Kidney (tissue), 10 donors: ENCODE measurements at regions not wholly inside any gene's neighbourhood (a gene's known extent, or its start where the extent isn't known, plus 50 kb on each side); places are given as distances from the start of the nearest gene placed in this dataset.
"Not testable (repeated sequence)": the region's sequence is repeated elsewhere in the genome, so short reads cannot be mapped to it uniquely, and the experiment has no call there.

Experiments used
- DNase-seq, 5 donors: peaks; one replicate each; pipeline ENCODE4 v3.0.0-alpha.2; 2013 to 2020
- FAIRE-seq: peaks from 2 replicates; lab custom pipeline; 2012; peaks lifted over from hg19 to GRCh38; lab: Jason Lieb, UNC
- H3K27ac ChIP-seq, 2 donors: one replicate each; pipeline ENCODE4 v1.7.0; 2013; ENCODE audit warnings: low read depth in 2 of 2, low read length in 2 of 2, inconsistent platforms in 1 of 2
- H3K27me3 ChIP-seq: one replicate; pipeline ENCODE4 v1.7.1; 2013; ENCODE audit warnings: low read length, inconsistent platforms; ENCODE audit not compliant: control insufficient read depth, insufficient read depth
- H3K36me3 ChIP-seq, 3 donors: one replicate each; pipeline versions ENCODE4 v1.7.0 to v1.7.1; 2013; ENCODE audit warnings: low read length in 3 of 3, control low read depth in 1 of 3, inconsistent platforms in 1 of 3; ENCODE audit not compliant: insufficient read depth in 3 of 3, control insufficient read depth in 2 of 3
- H3K4me1 ChIP-seq, 3 donors: one replicate each; pipeline versions ENCODE4 v1.7.0 to v1.7.1; 2013; ENCODE audit warnings: low read length in 3 of 3, inconsistent platforms in 1 of 3, low read depth in 1 of 3; ENCODE audit not compliant: control insufficient read depth in 2 of 3, insufficient read depth in 2 of 3
- H3K4me3 ChIP-seq, 3 donors: one replicate each; pipeline versions ENCODE4 v1.7.0 to v1.8.1; 2013; ENCODE audit warnings: low read length in 3 of 3, control low read depth in 1 of 3, inconsistent platforms in 1 of 3
- H3K9ac ChIP-seq, 3 donors: one replicate each; pipeline versions ENCODE4 v1.7.0 to v1.7.1; 2013; ENCODE audit warnings: low read length in 3 of 3, control low read depth in 1 of 3, inconsistent platforms in 1 of 3
- H3K9me3 ChIP-seq, 3 donors: one replicate each; pipeline versions ENCODE4 v1.7.0 to v1.7.1; 2013; ENCODE audit warnings: low read length in 3 of 3, control low read depth in 1 of 3, inconsistent platforms in 1 of 3; ENCODE audit not compliant: control insufficient read depth in 2 of 3, insufficient read depth in 1 of 3
- intact Hi-C: fragments of 100-400 bp; cut with DNase I; formaldehyde crosslinking; loops from one replicate; pipeline ENCODE4 v1.11.1; 2022
- donor health status: control.
- donor health status: control.
- donor health status: DM: yes; HTN: yes; CAD: no.
- donor health status: Normal renal cell carcinoma (clear cell type).

DNA sequence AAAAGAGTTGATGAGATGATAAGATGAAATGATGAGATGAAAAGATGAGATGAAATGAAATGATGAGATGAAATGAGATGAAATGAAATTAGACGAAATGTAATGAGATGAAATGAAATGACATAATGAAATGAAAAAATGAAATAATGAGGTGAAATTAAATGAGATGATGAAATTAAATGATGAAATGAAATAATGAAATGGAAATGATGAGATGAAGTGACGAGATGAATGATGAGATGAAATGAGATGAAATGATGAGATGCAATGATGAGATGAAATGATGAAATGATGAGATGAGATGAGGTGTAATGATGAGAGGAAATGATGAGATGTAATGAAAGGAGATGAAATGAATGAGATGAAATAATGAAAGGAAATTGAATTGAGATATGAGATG lies 343.4 kb upstream of the PLGLB1 start:
- H3K36me3 ChIP-seq, intact Hi-C loops: not testable (repeated sequence)

DNA sequence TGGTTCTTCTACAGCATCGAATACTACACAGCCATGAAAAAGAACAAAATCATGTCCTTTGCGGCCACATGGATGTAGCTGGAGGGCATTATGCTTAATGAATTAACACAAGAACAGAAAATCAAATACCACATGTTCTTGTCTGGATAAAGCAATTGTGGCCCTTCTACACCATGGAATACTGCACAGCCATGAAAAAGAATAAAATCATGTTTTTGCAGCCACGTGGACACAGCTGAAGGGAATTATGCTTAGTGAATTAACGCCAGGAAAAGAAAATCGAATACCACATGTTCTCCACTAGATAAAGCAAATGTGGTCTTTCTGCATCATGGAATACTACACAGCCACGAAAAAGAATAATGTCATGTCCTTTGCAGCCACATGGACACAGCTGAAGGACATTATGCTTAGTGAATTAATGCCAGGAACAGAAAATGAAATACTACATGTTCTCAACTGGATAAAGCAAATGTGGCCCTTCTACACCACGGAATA lies 361.8 kb upstream of the PLGLB2 start:
- DNase-seq, H3K4me3 ChIP-seq, H3K4me1 ChIP-seq, H3K36me3 ChIP-seq, intact Hi-C loops, H3K27ac ChIP-seq, H3K27me3 ChIP-seq, H3K9me3 ChIP-seq, H3K9ac ChIP-seq, FAIRE-seq: not testable (repeated sequence)

More for the DNA sequence above, 343.4 kb upstream of the PLGLB1 start:
- H3K4me1 ChIP-seq, H3K27ac ChIP-seq, H3K4me3 ChIP-seq, DNase-seq, H3K27me3 ChIP-seq, H3K9ac ChIP-seq, FAIRE-seq, H3K9me3 ChIP-seq: not testable (repeated sequence)

DNA sequence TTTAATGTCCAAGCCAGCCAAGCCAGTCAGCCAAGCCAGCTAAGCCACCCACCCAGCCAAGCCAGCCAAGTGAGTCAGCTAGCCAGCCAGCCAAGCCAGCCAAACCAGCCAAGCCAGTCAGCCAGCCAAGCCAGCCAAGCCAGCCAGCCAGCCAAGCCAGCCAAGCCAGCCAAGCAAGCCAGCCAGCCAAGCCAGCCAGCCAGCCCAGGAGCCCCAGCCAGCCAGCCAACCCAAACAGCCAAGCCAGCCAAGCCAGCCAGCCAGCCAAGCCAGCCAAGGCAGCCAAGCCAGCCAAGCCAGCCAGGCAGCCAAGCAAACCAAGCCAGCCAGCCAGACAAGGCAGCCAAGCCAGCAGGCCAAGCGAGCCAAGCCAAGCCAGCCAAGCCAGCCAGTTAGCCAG lies 352.1 kb upstream of the PLGLB2 start:
- intact Hi-C loops, H3K9me3 ChIP-seq, H3K27ac ChIP-seq, H3K36me3 ChIP-seq, H3K4me3 ChIP-seq, FAIRE-seq, H3K9ac ChIP-seq, H3K4me1 ChIP-seq, H3K27me3 ChIP-seq, DNase-seq: not testable (repeated sequence)

DNA sequence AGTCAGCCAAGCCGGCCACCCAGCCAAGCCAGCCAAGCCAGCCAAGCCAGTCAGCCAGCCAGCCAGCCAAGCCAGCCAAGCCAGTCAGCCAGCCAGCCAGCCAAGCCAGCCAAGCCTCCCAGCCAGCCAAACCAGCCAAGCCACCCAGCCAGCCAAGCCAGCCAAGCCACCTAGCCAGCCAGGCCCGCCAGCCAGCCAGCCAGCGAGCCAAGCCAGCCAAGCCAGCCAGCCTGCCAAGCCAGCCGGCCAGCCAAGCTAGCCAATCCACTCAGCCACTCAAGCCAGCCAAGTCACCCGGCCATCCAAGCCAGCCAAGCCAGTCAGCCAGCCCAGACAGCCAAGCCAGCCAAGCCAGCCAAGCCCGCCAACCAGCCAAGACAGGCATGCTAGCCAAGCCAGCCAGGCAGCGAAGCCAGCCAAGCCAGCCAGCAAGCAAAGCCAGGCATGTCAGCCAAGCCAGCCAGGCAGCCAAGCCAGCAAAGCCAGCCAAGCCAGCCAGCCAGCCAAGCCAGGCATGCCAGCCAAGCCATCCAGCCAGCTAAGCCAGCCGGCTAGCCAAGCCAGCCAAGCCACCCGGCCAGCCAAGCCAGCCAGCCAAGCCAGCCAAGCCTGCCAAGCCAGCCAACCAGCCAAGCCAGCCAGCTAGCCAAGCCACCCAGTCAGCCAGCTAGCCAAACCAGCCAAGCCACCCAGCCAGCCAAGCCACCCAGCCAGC lies 351.2 kb upstream of the PLGLB2 start:
- H3K4me3 ChIP-seq, H3K27me3 ChIP-seq, H3K9me3 ChIP-seq, H3K9ac ChIP-seq, H3K36me3 ChIP-seq, FAIRE-seq, intact Hi-C loops, H3K4me1 ChIP-seq, DNase-seq, H3K27ac ChIP-seq: not testable (repeated sequence)

DNA sequence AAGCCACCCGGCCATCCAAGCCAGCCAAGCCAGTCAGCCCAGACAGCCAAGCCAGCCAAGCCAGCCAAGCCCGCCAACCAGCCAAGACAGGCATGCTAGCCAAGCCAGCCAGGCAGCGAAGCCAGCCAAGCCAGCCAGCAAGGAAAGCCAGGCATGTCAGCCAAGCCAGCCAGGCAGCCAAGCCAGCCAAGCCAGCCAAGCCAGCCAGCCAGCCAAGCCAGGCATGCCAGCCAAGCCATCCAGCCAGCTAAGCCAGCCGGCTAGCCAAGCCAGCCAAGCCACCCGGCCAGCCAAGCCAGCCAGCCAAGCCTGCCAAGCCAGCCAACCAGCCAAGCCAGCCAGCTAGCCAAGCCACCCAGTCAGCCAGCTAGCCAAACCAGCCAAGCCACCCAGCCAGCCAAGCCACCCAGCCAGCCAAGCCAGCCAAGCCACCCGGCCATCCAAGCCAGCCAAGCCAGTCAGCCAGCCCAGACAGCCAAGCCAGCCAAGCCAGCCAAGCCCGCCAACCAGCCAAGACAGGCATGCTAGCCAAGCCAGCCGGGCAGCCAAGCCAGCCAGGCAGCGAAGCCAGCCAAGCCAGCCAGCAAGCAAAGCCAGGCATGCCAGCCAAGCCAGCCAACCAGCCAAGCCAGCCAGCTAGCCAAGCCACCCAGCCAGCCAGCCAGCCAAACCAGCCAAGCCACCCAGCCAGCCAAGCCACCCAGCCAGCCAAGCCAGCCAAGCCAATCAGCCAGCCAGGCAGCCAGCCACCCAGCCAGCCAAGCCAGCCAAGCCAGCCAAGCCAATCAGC lies 350.4 kb upstream of the PLGLB2 start:
- intact Hi-C loops, DNase-seq, FAIRE-seq: not testable (repeated sequence)

DNA sequence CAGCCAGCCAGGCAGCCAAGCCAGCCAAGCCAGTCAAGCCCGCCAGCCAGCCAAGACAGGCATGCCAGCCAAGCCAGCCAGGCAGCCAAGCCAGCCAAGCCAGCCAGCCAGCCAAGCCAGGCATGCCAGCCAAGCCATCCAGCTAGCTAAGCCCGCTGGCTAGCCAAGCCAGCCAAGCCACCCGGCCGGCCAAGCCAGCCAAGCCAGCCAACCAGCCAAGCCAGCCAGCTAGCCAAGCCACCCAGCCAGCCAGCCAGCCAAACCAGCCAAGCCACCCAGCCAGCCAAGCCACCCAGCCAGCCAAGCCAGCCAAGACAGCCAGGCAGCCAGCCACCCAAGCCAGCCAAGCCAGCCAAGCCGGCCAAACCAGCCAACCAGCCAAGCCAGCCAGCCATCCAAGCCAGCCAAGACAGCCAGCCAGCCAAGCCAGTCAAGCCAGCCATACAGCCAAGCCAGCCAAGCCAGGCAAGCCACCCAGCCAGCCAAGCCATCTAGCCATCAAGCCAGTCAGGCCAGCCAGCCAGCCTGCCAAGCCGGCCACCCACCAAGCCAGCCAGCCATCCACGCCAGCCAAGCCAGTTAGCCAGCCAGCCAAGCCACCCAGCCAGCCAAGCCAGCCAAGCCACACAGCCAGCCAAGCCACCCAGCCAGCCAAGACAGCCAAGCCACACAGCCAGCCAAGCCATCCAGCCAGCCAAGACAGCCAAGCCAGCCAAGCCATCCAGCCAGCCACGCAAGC lies 349.2 kb upstream of the PLGLB2 start:
- H3K9ac ChIP-seq, FAIRE-seq, H3K4me1 ChIP-seq, H3K27ac ChIP-seq, H3K4me3 ChIP-seq, H3K9me3 ChIP-seq, H3K36me3 ChIP-seq, H3K27me3 ChIP-seq, intact Hi-C loops: not testable (repeated sequence)
- peak in 1 of 5 donors; percentile 78 for DNase-seq

More for the DNA sequence above, 350.4 kb upstream of the PLGLB2 start:
- not testable (repeated sequence) for H3K9ac ChIP-seq, H3K4me3 ChIP-seq, H3K9me3 ChIP-seq, H3K27me3 ChIP-seq, H3K27ac ChIP-seq, H3K36me3 ChIP-seq, H3K4me1 ChIP-seq
